ENCODE measurements at regions not wholly inside any gene's neighbourhood (a gene's known extent, or its start where the extent isn't known, plus 50 kb on each side); places are given as distances from the start of the nearest gene placed in this dataset.
A peak's percentile ranks its signal among the peaks of the same experiment; 100 is the strongest.
"Not testable (repeated sequence)": the region's sequence is repeated elsewhere in the genome, so short reads cannot be mapped to it uniquely, and the experiment has no call there.

GRCh38 chr1:198850196-198850595, 211.4 kb downstream of the PTPRC start:
- POLR2A ChIA-PET: no interaction called here
- no peaks in the 10 kb centered on the region for H3K4me1 ChIP-seq
- DNase-seq: no peak
- H3K36me3 ChIP-seq (ENCODE audit: control insufficient read depth, insufficient read depth, low read length): no peaks in the 10 kb centered on the region
- TF ChIP-seq, protein P1, sequence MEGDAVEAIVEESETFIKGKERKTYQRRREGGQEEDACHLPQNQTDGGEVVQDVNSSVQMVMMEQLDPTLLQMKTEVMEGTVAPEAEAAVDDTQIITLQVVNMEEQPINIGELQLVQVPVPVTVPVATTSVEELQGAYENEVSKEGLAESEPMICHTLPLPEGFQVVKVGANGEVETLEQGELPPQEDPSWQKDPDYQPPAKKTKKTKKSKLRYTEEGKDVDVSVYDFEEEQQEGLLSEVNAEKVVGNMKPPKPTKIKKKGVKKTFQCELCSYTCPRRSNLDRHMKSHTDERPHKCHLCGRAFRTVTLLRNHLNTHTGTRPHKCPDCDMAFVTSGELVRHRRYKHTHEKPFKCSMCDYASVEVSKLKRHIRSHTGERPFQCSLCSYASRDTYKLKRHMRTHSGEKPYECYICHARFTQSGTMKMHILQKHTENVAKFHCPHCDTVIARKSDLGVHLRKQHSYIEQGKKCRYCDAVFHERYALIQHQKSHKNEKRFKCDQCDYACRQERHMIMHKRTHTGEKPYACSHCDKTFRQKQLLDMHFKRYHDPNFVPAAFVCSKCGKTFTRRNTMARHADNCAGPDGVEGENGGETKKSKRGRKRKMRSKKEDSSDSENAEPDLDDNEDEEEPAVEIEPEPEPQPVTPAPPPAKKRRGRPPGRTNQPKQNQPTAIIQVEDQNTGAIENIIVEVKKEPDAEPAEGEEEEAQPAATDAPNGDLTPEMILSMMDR (IDR thresholded peaks at IDR 0.05; ENCODE audit: insufficient read depth in 1 of 2, low read depth in 1 of 2, low read length in 1 of 2, severe bottlenecking in 1 of 2, unreplicated experiment in 1 of 2): no peak
- H3K9me3 ChIP-seq: no peaks in the 10 kb centered on the region
- H3K27me3 ChIP-seq (replicated peaks; ENCODE audit: control insufficient read depth, insufficient read depth, low read length): no peaks in the 10 kb centered on the region
- peaks cover 4% of the 10 kb centered on the region for H3K36me3 Mint-ChIP-seq (ENCODE audit: insufficient read depth, unreplicated experiment)
- no TSS peak for BruUV-seq (replicated peaks)
- H3K27ac Mint-ChIP-seq (ENCODE audit: unreplicated experiment): no peak overlapping the region
- peaks cover 9% of the 10 kb centered on the region for H3K9me3 Mint-ChIP-seq (ENCODE audit: unreplicated experiment)
- intact Hi-C loops (cut with micrococcal nuclease; ENCODE audit: unreplicated experiment): no loop called here
- CTCF ChIA-PET: no interaction called here
- no peaks in the 10 kb centered on the region for H3K27me3 Mint-ChIP-seq (ENCODE audit: insufficient read depth, unreplicated experiment)
- H3K4me1 Mint-ChIP-seq (ENCODE audit: low read depth, unreplicated experiment): no peaks in the 10 kb centered on the region
- H3K4me3 Mint-ChIP-seq (ENCODE audit: unreplicated experiment): no peak overlapping the region
- no peak overlapping the region for H3K4me3 ChIP-seq (ENCODE audit: low read depth, low read length)

DNA sequence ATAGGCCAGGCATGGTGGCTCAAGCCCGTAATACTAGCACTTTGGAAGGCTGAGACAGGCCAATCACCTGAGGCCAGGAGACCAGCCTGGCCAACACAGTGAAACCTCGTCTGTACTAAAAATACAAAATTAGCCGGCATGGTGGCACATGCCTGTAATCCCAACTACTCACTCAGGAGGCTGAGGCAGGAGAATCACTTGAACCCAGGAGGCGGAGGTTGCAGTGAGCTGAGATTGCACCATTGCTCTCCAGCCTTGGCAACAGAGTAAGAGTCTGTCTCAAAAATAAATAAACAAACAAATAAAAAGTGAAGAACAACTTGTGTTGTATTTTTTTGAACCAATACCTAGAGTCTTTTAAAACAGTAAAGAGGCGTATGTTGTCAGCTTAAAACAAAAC, 212.1 kb downstream of the PTPRC start:
- H3K36me3 ChIP-seq (ENCODE audit: control insufficient read depth, insufficient read depth, low read length); CTCF ChIA-PET; DNase-seq; H3K27me3 Mint-ChIP-seq (ENCODE audit: insufficient read depth, unreplicated experiment); H3K4me3 Mint-ChIP-seq (ENCODE audit: unreplicated experiment); BruUV-seq (replicated peaks); H3K4me1 ChIP-seq; H3K36me3 Mint-ChIP-seq (ENCODE audit: insufficient read depth, unreplicated experiment); H3K9me3 ChIP-seq; H3K9me3 Mint-ChIP-seq (ENCODE audit: unreplicated experiment); H3K27ac Mint-ChIP-seq (ENCODE audit: unreplicated experiment); intact Hi-C loops (cut with micrococcal nuclease; ENCODE audit: unreplicated experiment); POLR2A ChIA-PET; H3K4me3 ChIP-seq (ENCODE audit: low read depth, low read length); H3K4me1 Mint-ChIP-seq (ENCODE audit: low read depth, unreplicated experiment); H3K27me3 ChIP-seq (replicated peaks; ENCODE audit: control insufficient read depth, insufficient read depth, low read length): not testable (repeated sequence)

- peak overlapping the region; percentile 14 for H3K27ac Mint-ChIP-seq (ENCODE audit: unreplicated experiment)
- TF ChIP-seq, protein P1 (IDR thresholded peaks at IDR 0.05; ENCODE audit: insufficient read depth in 1 of 2, low read depth in 1 of 2, low read length in 1 of 2, severe bottlenecking in 1 of 2, unreplicated experiment in 1 of 2): no peak
- Histone ChIP-seq H3K36me3 (ENCODE audit: control insufficient read depth, insufficient read depth, low read length) (no peaks in the 10 kb centered on the region), H3K4me1 (peaks cover 22% of the 10 kb centered on the region), H3K4me3 (ENCODE audit: low read depth, low read length) (no peak overlapping the region), H3K9me3 (no peaks in the 10 kb centered on the region), H3K27me3 (replicated peaks; ENCODE audit: control insufficient read depth, insufficient read depth, low read length) (no peaks in the 10 kb centered on the region)
- H3K36me3 Mint-ChIP-seq (ENCODE audit: insufficient read depth, unreplicated experiment): peaks cover 4% of the 10 kb centered on the region
- peak; percentile 51 to 65 for DNase-seq
- peaks cover 17% of the 10 kb centered on the region for H3K4me1 Mint-ChIP-seq (ENCODE audit: low read depth, unreplicated experiment)
- intact Hi-C loops (cut with micrococcal nuclease; ENCODE audit: unreplicated experiment): loop anchor here (2.0 kb wide), 2 partner anchors 68 to 80 kb away; no protein-coding TSS in a partner anchor
- POLR2A ChIA-PET: no interaction called here
- no peak overlapping the region for H3K4me3 Mint-ChIP-seq (ENCODE audit: unreplicated experiment)
- CTCF ChIA-PET: no interaction called here
- no TSS peak for BruUV-seq (replicated peaks)
- H3K9me3 Mint-ChIP-seq (ENCODE audit: unreplicated experiment): peaks cover 23% of the 10 kb centered on the region
- H3K27me3 Mint-ChIP-seq (ENCODE audit: insufficient read depth, unreplicated experiment): no peaks in the 10 kb centered on the region
Measured at GRCh38 chr1:198856601-198857000, 217.8 kb downstream of the PTPRC start.

DNA sequence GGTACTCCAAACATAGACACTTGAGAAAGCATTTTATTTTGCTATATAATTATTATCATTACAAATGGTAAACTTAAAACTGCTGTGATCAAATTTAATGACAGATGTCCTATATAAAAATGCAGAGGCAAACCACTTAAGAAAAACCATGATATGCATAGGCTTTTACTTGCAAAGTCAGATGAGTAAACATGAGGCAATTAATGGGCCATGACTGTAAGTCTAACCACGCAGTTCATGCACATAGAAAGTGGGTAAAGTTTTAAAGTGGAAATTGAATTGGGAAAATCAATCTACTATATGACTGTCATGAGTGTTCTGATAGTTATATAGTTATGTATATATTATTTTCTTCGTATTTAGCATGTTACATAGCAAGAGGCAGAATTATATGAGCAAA, 219.2 kb downstream of the PTPRC start:
- BruUV-seq (replicated peaks): no TSS peak
- Histone ChIP-seq H3K9me3 (no peaks in the 10 kb centered on the region), H3K27me3 (replicated peaks; ENCODE audit: control insufficient read depth, insufficient read depth, low read length) (no peaks in the 10 kb centered on the region), H3K4me1 (peaks cover 22% of the 10 kb centered on the region), H3K36me3 (ENCODE audit: control insufficient read depth, insufficient read depth, low read length) (no peaks in the 10 kb centered on the region), H3K4me3 (ENCODE audit: low read depth, low read length) (no peak overlapping the region)
- Mint-ChIP-seq H3K36me3 (ENCODE audit: insufficient read depth, unreplicated experiment) (peaks cover 4% of the 10 kb centered on the region), H3K4me1 (ENCODE audit: low read depth, unreplicated experiment) (peaks cover 17% of the 10 kb centered on the region), H3K27ac (ENCODE audit: unreplicated experiment) (no peak overlapping the region), H3K27me3 (ENCODE audit: insufficient read depth, unreplicated experiment) (no peaks in the 10 kb centered on the region), H3K4me3 (ENCODE audit: unreplicated experiment) (no peak overlapping the region), H3K9me3 (ENCODE audit: unreplicated experiment) (peaks cover 23% of the 10 kb centered on the region)
- POLR2A ChIA-PET: no interaction called here
- CTCF ChIA-PET: no interaction called here
- intact Hi-C loops (cut with micrococcal nuclease; ENCODE audit: unreplicated experiment): no loop called here
- TF ChIP-seq, protein P1 (IDR thresholded peaks at IDR 0.05; ENCODE audit: insufficient read depth in 1 of 2, low read depth in 1 of 2, low read length in 1 of 2, severe bottlenecking in 1 of 2, unreplicated experiment in 1 of 2): no peak
- DNase-seq: no peak

All from Caco-2 (cell line).